OCI-LY7 (cell line): ENCODE measurements at regions not wholly inside any gene's neighbourhood (a gene's known extent, or its start where the extent isn't known, plus 50 kb on each side); places are given as distances from the start of the nearest gene placed in this dataset.

Experiments
- EZH2phosphoT487 ChIP-seq: fragments of 200-600 bp; sonication (generic); IDR thresholded peaks from 2 replicates; pipeline ENCODE4 v1.6.1; 2018; ENCODE audit warnings: low read depth, borderline replicate concordance, mild to moderate bottlenecking, mixed run types, antibody characterized with exemption, low read length, moderate library complexity, mixed read lengths
- TF ChIP-seq, protein P1 (sequence below): fragments of 200-600 bp; sonication (generic); conservative IDR thresholded peaks from 2 replicates; pipeline ENCODE4 v1.5.1; 2014; ENCODE audit warnings: mild to moderate bottlenecking, antibody characterized with exemption, low read length, moderate library complexity, mixed read lengths

DNA sequence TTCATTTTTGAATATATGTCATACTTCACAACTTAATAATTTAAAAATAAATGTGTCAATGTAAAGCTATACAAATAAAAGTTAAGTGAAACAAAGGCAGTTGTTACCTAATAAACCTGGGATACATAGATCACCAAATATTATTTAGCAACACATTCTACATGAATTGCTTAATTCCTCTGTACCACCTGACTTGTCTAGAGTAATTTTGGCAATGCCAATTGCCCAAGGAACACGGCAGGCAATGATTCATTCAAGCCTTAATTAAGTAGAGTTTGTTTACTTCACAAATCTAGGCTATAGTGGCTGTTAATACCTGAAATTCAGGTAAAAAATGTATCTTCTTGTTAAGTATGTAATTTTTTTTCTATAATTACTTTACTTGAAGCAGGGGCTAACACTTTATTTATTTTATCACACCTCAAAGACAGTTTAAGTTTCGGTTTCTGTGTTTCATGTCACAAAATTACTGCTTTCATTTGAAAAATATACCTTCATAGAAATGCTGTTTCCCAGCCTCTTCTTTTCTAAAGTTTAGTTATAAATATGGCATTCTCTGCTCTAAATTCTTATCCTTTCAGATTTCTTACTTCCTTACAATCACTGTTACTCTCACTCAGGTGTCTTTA, 705.7 kb downstream of the SLITRK5 start:
- TF ChIP-seq, protein P1, sequence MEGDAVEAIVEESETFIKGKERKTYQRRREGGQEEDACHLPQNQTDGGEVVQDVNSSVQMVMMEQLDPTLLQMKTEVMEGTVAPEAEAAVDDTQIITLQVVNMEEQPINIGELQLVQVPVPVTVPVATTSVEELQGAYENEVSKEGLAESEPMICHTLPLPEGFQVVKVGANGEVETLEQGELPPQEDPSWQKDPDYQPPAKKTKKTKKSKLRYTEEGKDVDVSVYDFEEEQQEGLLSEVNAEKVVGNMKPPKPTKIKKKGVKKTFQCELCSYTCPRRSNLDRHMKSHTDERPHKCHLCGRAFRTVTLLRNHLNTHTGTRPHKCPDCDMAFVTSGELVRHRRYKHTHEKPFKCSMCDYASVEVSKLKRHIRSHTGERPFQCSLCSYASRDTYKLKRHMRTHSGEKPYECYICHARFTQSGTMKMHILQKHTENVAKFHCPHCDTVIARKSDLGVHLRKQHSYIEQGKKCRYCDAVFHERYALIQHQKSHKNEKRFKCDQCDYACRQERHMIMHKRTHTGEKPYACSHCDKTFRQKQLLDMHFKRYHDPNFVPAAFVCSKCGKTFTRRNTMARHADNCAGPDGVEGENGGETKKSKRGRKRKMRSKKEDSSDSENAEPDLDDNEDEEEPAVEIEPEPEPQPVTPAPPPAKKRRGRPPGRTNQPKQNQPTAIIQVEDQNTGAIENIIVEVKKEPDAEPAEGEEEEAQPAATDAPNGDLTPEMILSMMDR, result no peak
- no peak for TF ChIP-seq EZH2phosphoT487
